Superior temporal gyrus (tissue), 1 donor: ENCODE measurements at regions not wholly inside any gene's neighbourhood (a gene's known extent, or its start where the extent isn't known, plus 50 kb on each side); places are given as distances from the start of the nearest gene placed in this dataset.

Experiments used
- DNase-seq: peaks from one replicate; pipeline ENCODE4 v3.0.0-alpha.2; 2016; ENCODE audit errors: extremely low spot score

DNA sequence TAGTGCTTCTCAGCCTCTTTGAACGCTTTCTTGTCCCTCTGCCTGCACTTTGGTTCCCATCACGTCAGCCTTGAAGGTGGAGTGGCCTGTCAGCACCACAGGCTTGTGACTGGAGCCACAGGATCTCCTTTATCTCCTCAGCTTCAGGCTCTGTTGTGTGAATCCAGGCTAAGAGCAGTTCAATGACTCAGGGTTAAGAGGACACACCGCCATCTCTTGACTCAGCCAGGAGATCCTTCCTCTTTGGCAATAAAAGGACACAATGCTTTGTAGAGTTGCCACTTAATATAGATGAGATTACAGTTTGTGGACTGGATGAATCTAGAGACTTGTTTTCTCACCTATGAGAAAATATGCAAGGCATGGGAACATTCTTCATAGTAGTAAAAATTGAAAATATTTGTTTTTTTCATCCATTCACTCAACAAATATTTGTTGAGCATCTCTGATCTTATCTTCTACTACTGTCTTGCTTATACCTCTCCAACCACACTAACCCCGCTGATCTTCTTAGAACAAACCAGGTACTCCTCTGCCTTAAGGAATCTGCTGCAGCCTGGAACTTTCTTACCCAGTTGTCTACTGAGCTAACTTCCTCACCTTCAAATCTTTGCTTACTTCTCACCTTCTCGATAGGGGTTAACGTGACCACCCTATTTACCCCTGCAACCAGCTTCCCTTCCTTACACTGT, 62.3 kb downstream of the UCHL1 start:
- DNase-seq = no peak

DNA sequence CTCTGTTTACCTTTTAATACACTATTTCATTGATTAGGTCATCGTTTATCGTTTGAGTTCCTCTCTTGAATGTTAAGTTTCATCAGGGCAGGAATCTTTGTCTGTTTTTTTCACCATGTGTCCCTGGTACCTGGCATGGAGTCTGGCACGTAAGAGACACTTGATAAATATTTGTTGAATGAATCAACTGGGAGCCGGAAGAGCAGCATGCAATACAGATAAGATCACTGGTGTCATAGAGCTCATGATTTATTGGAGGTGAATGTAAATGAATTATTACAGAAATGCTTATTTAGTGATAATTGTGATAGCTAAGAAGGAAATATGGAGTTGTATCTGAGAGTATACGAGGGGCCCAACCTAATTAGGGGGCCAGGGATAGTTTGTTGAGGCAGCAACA, 62.8 kb downstream of the UCHL1 start:
- DNase-seq = no peak

- DNase-seq = no peak
Measured at GRCh38 chr4:41320278-41320677, 63.5 kb downstream of the UCHL1 start.

DNA sequence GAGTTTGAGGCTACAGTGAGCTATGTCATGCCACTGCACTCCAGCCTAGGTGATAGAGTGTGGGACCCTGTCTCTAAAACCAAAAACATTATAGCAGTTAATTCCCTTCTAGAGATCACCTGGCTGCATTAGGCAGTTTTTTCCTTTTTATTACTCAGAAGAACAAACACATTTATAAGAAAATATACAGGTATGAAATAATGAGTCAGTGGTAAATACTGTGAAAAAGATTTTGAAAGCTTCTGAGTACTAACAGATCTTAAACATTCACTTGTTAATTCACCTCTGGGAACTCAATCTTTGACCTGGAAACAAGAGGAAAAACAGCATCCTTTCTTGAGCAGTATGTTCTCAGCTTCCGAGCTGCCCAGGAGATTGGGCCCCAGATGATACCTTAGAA, 64.1 kb downstream of the UCHL1 start:
- DNase-seq = no peak

GRCh38 chr4:41321216-41321945, 64.7 kb downstream of the UCHL1 start:
- DNase-seq = no peak

DNA sequence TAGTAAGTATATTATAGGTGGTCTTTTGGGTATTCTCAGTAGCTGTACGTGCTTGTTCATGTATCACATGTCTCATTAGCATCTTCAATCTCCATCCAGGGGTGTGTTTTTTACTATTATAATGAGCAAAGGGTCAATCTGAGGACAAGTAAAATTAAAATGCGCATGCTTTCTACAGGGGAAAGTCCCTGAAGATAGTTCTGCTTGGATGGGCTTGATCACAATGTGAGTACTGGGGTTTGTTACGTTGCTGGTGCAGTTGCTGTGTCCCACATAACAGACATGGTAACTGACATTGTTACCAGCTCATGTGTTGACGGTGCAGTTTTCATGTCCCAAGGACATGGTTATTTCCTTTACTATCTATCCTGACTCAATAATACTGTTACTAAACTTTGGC, 65.9 kb downstream of the UCHL1 start:
- DNase-seq = no peak

GRCh38 chr4:41323179-41323578, 66.5 kb downstream of the UCHL1 start:
- no peak for DNase-seq

GRCh38 chr4:41323706-41324105, 67.0 kb downstream of the UCHL1 start:
- DNase-seq = no peak

GRCh38 chr4:41324861-41325260, 68.1 kb downstream of the UCHL1 start:
- no peak for DNase-seq

- DNase-seq = no peak
Measured at GRCh38 chr4:41325901-41326300, 69.2 kb downstream of the UCHL1 start.

DNA sequence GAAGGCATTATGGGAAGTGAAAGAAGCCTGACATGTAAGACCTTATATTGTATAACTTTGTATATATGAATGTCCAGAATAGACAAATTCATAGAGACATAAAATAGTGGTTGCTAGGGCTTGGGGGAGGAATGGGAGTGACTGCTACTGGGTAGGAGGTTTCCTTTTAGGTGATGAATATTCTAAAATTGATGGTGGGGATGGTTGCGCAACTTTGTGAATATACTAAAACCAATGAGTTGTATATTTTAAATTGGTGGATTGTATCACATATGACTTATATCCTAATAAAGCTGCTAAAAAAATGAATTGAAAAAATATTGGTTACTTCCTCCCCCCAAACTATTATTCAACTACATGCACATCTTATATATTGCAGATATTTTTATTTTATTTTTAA, 70.0 kb downstream of the UCHL1 start:
- DNase-seq = no peak

GRCh38 chr4:41327770-41328169, 71.0 kb downstream of the UCHL1 start:
- no peak for DNase-seq

DNA sequence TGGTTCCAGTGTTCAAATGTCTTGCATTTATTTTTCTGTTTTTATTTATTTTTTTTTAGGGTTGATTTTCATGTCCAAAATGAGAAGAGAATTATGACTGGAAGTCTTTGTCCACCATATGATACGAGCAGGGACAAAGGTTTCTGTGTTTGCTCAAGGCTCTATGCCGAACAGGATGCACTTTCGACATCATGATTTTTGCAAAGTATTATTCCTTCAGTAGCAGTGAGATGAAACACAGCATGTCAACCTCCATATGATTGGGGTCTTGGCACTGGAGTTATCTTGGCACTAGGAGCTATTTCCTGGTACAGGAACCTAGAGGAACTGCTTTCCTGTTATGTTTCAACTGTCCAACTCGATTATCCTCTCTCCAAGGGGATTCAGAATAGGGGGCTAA, 72.6 kb downstream of the UCHL1 start:
- DNase-seq = no peak

DNA sequence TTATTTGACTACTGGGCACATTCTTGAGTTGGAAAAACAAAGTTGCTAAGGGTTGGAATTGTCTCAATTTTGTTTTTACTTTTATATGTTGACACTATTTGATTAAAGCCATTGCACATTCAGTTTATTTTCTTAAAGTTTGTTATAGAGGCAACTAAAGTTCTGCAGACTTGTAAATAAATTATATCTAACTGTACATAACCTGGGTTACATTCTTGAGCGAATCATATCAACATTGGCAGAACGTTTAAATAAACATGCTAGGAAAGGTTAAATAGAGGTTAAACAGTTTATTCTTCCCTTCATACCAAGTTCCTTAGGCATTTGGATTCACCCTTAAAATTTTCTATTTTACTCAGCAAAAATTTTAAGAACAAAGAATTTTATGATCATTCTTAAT, 74.5 kb downstream of the UCHL1 start:
- DNase-seq = no peak

- DNase-seq = no peak
Measured at GRCh38 chr4:41332510-41333054, 75.9 kb downstream of the UCHL1 start.

DNA sequence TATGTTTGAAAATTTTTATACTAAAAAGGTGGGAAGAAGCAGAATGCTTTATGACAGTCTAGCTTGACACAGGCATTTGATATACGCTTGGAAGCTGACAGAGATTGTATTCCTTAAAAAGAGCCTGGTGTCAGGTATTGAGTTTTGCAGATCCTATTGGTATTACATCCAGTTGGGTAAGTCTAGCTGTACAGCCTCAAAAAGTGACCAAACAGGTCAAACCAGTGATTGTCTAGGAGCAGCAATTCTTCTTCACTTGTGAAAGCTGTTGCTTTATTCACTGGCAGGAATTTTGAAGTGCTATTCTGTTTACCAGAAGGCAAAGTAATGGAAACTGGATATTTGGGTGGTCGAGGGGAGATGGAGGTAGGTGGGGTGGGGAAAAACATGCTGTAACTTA, 77.5 kb downstream of the UCHL1 start:
- no peak for DNase-seq

DNA sequence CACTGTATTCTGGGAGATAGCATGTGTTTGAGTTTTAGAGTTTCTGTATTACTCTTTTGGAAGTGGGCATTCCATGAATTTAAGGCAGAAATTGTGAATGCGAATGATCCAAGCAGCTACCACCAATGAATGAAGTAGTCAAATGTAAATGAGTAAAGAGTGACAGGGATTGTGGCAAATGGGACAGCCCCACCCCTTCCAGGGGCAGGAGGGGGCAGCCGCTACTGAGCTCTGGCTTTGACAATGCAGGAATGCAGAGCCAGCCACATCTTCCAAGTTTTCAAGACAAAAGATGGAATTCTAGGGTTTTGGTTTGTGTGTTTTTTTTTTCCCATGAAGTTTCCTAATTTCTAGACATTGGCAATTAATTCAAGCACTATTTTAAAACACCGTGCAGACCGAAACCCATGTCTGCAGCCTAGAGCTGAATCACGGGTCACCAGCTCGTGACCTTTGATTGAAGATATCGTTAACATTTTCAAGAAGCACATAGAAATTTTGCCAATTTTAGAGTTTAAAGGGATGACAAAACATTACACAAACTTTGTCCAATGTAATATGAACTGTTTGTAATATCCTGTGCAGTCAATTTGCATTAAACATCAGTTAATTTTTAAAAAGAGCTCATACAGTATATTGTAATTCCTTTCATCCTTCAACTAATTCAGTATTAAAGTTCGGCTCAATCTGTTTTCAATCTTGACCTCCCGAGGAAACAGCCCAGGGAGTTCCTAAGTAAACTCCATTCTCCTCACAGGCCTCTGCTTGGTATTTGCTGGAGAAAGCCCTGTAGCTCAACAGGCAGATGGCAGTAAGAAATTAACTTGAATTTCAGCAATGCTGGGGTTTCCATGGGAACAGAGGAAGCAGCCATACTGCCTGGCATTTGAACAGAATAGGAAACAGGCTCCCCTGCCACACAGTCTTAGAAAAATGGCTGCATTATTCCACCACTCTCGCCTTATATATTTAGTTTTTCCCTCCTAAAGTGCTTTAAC, 83.4 kb downstream of the UCHL1 start:
- peak; percentile 94 for DNase-seq

DNA sequence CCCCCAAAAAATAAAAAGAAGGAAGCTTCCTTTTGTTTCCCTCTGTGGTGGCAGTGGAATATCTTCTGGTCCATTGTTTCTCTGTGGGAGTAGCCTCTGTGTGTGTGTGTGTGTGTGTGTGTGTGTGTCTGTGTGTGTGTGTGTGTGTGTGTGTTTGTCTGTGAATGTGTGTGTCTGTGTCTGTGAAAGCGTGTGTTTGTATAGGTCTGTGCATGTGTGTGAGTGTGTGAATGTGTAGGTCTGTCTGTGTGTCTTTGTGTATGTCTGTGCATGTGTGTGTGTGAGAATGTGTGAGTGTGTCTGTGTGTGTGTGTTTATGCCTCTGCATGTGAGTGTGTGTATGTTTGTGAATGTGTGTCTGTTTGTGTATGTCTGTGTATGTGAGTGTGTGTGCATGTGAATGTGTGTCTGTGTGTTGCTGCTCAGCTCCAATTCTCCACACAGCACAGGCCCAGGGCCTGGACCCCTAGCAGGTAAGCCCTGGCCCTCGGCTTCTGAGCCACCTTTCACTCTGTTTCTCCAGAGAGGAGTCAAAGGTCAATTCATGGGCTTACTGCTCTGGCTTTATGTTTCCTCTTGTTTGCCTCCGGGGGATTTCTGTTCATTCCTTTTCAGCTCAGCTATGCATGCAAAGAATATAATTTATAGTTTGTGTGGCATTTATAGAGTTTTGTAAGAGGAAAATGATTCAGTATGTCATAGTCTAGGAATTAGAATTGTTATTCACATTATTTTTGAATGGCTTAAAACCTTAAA, 89.8 kb downstream of the UCHL1 start:
- no peak for DNase-seq

- DNase-seq = no peak
Measured at GRCh38 chr4:41349021-41349420, 92.3 kb downstream of the UCHL1 start.

DNA sequence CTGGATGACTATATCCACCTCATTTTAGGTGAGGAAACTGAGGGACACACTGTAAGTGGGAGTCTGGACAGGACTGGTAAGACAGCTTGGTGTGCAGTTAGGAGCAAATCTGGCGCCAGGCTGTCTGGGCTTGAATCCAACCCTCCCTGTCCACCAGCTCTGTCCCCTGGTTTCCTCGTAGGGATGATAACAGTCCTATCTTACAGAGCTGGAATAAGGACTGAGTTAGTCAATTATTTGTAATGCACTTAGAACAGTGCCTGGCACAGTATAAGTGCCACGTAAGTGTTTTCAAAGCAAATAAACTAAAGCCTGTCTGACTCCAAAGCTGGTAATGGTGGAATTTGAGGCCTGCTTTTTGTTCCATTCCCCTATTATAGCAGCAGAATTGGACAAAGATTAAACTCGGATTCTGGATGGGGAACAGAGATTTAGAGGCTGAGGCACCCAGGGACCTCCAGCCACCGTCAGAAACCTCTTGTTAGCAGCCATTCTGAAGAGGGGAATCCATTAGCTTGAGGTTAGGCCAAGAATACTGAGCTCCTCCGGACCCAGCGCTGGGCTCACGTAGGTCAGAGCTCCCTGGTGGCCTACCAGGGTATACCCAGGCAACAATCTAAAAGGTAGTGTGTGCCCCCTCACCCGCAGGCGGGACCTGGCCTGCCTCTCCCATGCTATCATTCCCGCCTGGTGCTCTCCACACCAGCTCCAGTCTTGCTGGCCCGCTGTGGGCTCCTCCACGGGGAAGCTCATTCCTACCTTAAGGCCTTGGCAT, 102.1 kb downstream of the UCHL1 start:
- DNase-seq = peak; percentile 46

DNA sequence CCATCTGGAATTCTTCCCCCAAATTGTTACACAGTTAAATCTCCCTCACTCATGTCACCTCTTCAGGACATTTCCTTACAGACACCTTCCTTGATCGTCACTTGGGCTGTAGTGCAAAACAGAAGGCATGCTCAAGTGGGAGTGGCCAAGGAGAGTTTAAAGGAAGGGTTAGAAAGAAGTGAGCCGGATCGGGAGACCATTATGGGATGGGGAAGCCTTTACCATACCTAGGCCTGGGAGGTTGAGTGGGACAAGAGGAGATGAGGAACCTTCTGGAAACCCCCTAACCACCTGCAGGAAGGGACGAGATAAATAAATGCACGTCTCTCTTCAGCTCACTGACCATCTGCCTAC, 102.7 kb downstream of the UCHL1 start:
- DNase-seq = no peak
